Right ventricle myocardium superior (tissue), 1 donor: ENCODE measurements at regions not wholly inside any gene's neighbourhood (a gene's known extent, or its start where the extent isn't known, plus 50 kb on each side); places are given as distances from the start of the nearest gene placed in this dataset.
"Not testable (repeated sequence)": the region's sequence is repeated elsewhere in the genome, so short reads cannot be mapped to it uniquely, and the experiment has no call there.

Experiments used
- ATAC-seq: fragments of 200-7000 bp; cut with Tn5 transposase; one replicate; pipeline ENCODE4 v1.9.1; 2020; ENCODE audit warnings: mild to moderate bottlenecking; ENCODE audit not compliant: poor library complexity
- DNase-seq: peaks from one replicate; pipeline ENCODE4 v3.0.0-alpha.2; 2020
- intact Hi-C: fragments of 100-400 bp; cut with DNase I; formaldehyde crosslinking; loops from one replicate; pipeline ENCODE4 v1.11.2; 2022
- donor health status: DM: no; HTN: yes; CAD: no; lungs with severe emphysema.

GRCh38 chr3:73164622-73165021, 103.2 kb downstream of the EBLN2 start:
- intact Hi-C loops = no loop called here
- DNase-seq (no peak), ATAC-seq (no peak)

GRCh38 chr3:73175698-73176097, 114.2 kb downstream of the EBLN2 start:
- intact Hi-C loops = no loop called here
- ATAC-seq = no peak
- DNase-seq = no peak

- DNase-seq (no peak), ATAC-seq (no peak)
- intact Hi-C loops = no loop called here
Observed at GRCh38 chr3:73176941-73177340, 115.5 kb downstream of the EBLN2 start.

GRCh38 chr3:73177827-73178226, 116.4 kb downstream of the EBLN2 start:
- ATAC-seq = no peak
- no peak for DNase-seq
- intact Hi-C loops = no loop called here

GRCh38 chr3:73179601-73180000, 118.1 kb downstream of the EBLN2 start:
- intact Hi-C loops = no loop called here

GRCh38 chr3:73186741-73187140, 125.3 kb downstream of the EBLN2 start:
- ATAC-seq = no peak
- intact Hi-C loops = no loop called here

More at GRCh38 chr3:73179601-73180000, 118.1 kb downstream of the EBLN2 start:
- DNase-seq = no peak
- no peak for ATAC-seq

GRCh38 chr3:73187328-73187727, 125.9 kb downstream of the EBLN2 start:
- intact Hi-C loops = no loop called here
- no peak for ATAC-seq
- DNase-seq = no peak

More at GRCh38 chr3:73186741-73187140, 125.3 kb downstream of the EBLN2 start:
- DNase-seq = no peak

GRCh38 chr3:73188707-73189106, 127.2 kb downstream of the EBLN2 start:
- DNase-seq (no peak), ATAC-seq (no peak)
- intact Hi-C loops = no loop called here

- ATAC-seq = no peak
- intact Hi-C loops = no loop called here
- no peak for DNase-seq
Observed at GRCh38 chr3:73192036-73192738, 130.7 kb downstream of the EBLN2 start.

GRCh38 chr3:73193943-73194342, 132.5 kb downstream of the EBLN2 start:
- intact Hi-C loops, DNase-seq, ATAC-seq: not testable (repeated sequence)

GRCh38 chr3:73197187-73197586, 135.7 kb downstream of the EBLN2 start:
- ATAC-seq (no peak), DNase-seq (no peak)
- intact Hi-C loops = no loop called here

- intact Hi-C loops = no loop called here
- ATAC-seq (no peak), DNase-seq (no peak)
Observed at GRCh38 chr3:73203101-73203500, 141.6 kb downstream of the EBLN2 start.

GRCh38 chr3:73203633-73204032, 142.2 kb downstream of the EBLN2 start:
- ATAC-seq (no peak), DNase-seq (no peak)
- intact Hi-C loops = no loop called here

- ATAC-seq (no peak), DNase-seq (no peak)
- intact Hi-C loops = no loop called here
Observed at GRCh38 chr3:73204841-73205240, 143.4 kb downstream of the EBLN2 start.

- DNase-seq (no peak), ATAC-seq (no peak)
- intact Hi-C loops = no loop called here
Observed at GRCh38 chr3:73206030-73206429, 144.6 kb downstream of the EBLN2 start.

GRCh38 chr3:73207946-73208440, 146.5 kb downstream of the EBLN2 start:
- intact Hi-C loops = no loop called here
- no peak for ATAC-seq
- DNase-seq = no peak

GRCh38 chr3:73210759-73211158, 149.3 kb downstream of the EBLN2 start:
- ATAC-seq = no peak
- intact Hi-C loops = no loop called here
- no peak for DNase-seq

GRCh38 chr3:73212683-73213082, 151.2 kb downstream of the EBLN2 start:
- ATAC-seq (no peak), DNase-seq (no peak)
- intact Hi-C loops = no loop called here

GRCh38 chr3:73213896-73214295, 152.4 kb downstream of the EBLN2 start:
- ATAC-seq (no peak), DNase-seq (no peak)
- intact Hi-C loops = no loop called here

- no peak for ATAC-seq
- DNase-seq = no peak
- intact Hi-C loops = no loop called here
Observed at GRCh38 chr3:73214846-73215245, 153.4 kb downstream of the EBLN2 start.

GRCh38 chr3:73215281-73215680, 153.8 kb downstream of the EBLN2 start:
- DNase-seq (no peak), ATAC-seq (no peak)
- intact Hi-C loops = no loop called here
